ENCODE measurements at regions not wholly inside any gene's neighbourhood (a gene's known extent, or its start where the extent isn't known, plus 50 kb on each side); places are given as distances from the start of the nearest gene placed in this dataset.

GRCh38 chr1:59006932-59007331 lies 223.1 kb upstream of the JUN start:
- no peak for TF ChIP-seq YY1 (IDR thresholded peaks at IDR 0.05; ENCODE audit: low read depth)
- no peak for TF ChIP-seq RAD21 (IDR thresholded peaks at IDR 0.05; ENCODE audit: low read depth)
- TF ChIP-seq EP300 (IDR thresholded peaks at IDR 0.05; ENCODE audit: borderline replicate concordance), result no peak
- TF ChIP-seq NFIC (IDR thresholded peaks at IDR 0.05), result no peak
- no peak for TF ChIP-seq EGR1 (IDR thresholded peaks at IDR 0.05)
- no peak for TF ChIP-seq CEBPB (IDR thresholded peaks at IDR 0.05)
- TF ChIP-seq TAF1 (IDR thresholded peaks at IDR 0.05; ENCODE audit: low read depth), result no peak
- TF ChIP-seq FOXM1 (IDR thresholded peaks at IDR 0.05; ENCODE audit: borderline replicate concordance, low read depth), result no peak
- TF ChIP-seq TCF12 (IDR thresholded peaks at IDR 0.05; ENCODE audit: low read depth), result no peak
- no peak for TF ChIP-seq CREB1 (IDR thresholded peaks at IDR 0.05; ENCODE audit: low read depth)
- TF ChIP-seq REST (IDR thresholded peaks at IDR 0.05; ENCODE audit: low read depth), result no peak
- TF ChIP-seq MAX (IDR thresholded peaks at IDR 0.05), result no peak
- TF ChIP-seq TEAD4 (IDR thresholded peaks at IDR 0.05), result no peak
- TF ChIP-seq USF1 (IDR thresholded peaks at IDR 0.05), result no peak
- TF ChIP-seq ZBTB7A (IDR thresholded peaks at IDR 0.05; ENCODE audit: low read depth), result no peak

GRCh38 chr1:59007429-59007819 lies 223.6 kb upstream of the JUN start:
- TF ChIP-seq EP300 (IDR thresholded peaks at IDR 0.05; ENCODE audit: borderline replicate concordance), result no peak

- TF ChIP-seq CEBPB (IDR thresholded peaks at IDR 0.05) (no peak), REST (IDR thresholded peaks at IDR 0.05; ENCODE audit: low read depth) (no peak), EP300 (IDR thresholded peaks at IDR 0.05; ENCODE audit: borderline replicate concordance) (no peak), CREB1 (IDR thresholded peaks at IDR 0.05; ENCODE audit: low read depth) (no peak), MAX (IDR thresholded peaks at IDR 0.05) (no peak), TEAD4 (IDR thresholded peaks at IDR 0.05) (no peak), FOXM1 (IDR thresholded peaks at IDR 0.05; ENCODE audit: borderline replicate concordance, low read depth) (no peak), EGR1 (IDR thresholded peaks at IDR 0.05) (no peak), NFIC (IDR thresholded peaks at IDR 0.05) (no peak), YY1 (IDR thresholded peaks at IDR 0.05; ENCODE audit: low read depth) (no peak), ZBTB7A (IDR thresholded peaks at IDR 0.05; ENCODE audit: low read depth) (no peak)
Observed at GRCh38 chr1:59007820-59008598, 224.2 kb upstream of the JUN start.

- TF ChIP-seq RAD21 (IDR thresholded peaks at IDR 0.05; ENCODE audit: low read depth), result no peak
- TF ChIP-seq MAX (IDR thresholded peaks at IDR 0.05), result 0 out of 2 replicates have a peak, but pooled peaks have one; percentile 16
Observed at GRCh38 chr1:59008599-59009347, 224.9 kb upstream of the JUN start.

- TF ChIP-seq TCF12 (IDR thresholded peaks at IDR 0.05; ENCODE audit: low read depth) (no peak), EGR1 (IDR thresholded peaks at IDR 0.05) (no peak), REST (IDR thresholded peaks at IDR 0.05; ENCODE audit: low read depth) (no peak), TEAD4 (IDR thresholded peaks at IDR 0.05) (no peak), NFIC (IDR thresholded peaks at IDR 0.05) (no peak), MAX (IDR thresholded peaks at IDR 0.05) (no peak)
Observed at GRCh38 chr1:59011663-59012062, 227.8 kb upstream of the JUN start.

Data from Ishikawa (cell line).